ENCODE measurements at regions not wholly inside any gene's neighbourhood (a gene's known extent, or its start where the extent isn't known, plus 50 kb on each side); places are given as distances from the start of the nearest gene placed in this dataset.

DNA sequence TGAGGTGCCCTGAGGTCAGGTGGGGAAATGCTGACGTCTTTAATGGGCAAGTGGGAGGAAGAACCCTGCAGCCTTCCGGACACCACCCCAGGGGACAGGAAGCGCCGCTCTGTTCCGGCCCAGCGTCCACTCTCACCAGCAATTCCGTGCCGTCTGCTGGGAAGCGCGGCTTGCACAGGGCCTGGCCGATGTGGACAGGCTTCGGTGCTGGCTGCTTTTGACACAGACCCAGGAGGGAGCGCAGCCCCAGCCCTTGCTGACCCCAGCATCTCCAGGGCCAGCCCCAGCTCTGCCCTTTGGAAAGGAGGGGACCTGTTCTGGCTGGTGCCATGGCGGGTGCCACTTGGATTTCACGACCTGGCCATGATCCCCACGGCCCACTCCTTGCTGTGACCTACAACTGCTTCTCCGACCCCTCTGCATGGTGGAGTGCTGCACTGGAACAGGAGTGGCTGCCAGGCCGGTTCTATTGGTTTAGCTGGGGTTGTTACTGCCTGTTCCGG, 123.2 kb downstream of the DLL1 start:
- TF ChIP-seq, protein P1, sequence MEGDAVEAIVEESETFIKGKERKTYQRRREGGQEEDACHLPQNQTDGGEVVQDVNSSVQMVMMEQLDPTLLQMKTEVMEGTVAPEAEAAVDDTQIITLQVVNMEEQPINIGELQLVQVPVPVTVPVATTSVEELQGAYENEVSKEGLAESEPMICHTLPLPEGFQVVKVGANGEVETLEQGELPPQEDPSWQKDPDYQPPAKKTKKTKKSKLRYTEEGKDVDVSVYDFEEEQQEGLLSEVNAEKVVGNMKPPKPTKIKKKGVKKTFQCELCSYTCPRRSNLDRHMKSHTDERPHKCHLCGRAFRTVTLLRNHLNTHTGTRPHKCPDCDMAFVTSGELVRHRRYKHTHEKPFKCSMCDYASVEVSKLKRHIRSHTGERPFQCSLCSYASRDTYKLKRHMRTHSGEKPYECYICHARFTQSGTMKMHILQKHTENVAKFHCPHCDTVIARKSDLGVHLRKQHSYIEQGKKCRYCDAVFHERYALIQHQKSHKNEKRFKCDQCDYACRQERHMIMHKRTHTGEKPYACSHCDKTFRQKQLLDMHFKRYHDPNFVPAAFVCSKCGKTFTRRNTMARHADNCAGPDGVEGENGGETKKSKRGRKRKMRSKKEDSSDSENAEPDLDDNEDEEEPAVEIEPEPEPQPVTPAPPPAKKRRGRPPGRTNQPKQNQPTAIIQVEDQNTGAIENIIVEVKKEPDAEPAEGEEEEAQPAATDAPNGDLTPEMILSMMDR (IDR thresholded peaks at IDR 0.05; ENCODE audit: control extremely low read depth in 1 of 3, insufficient read depth in 1 of 3, low read depth in 1 of 3, low read length in 3 of 3): no peak
- TF ChIP-seq SP1 (IDR thresholded peaks at IDR 0.05; ENCODE audit: low read depth, low read length): no peak
- TF ChIP-seq SP4 (IDR thresholded peaks at IDR 0.05; ENCODE audit: low read length): no peak
- TF ChIP-seq, protein P2, sequence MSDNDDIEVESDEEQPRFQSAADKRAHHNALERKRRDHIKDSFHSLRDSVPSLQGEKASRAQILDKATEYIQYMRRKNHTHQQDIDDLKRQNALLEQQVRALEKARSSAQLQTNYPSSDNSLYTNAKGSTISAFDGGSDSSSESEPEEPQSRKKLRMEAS (IDR thresholded peaks at IDR 0.05): no peak
- TF ChIP-seq POLR2A (IDR thresholded peaks at IDR 0.05; ENCODE audit: control extremely low read depth in 1 of 2, low read depth in 2 of 2, low read length in 2 of 2): no peak
- TF ChIP-seq KDM1A (IDR thresholded peaks at IDR 0.05; ENCODE audit: borderline replicate concordance, low read length): no peak
- TF ChIP-seq, protein P3, sequence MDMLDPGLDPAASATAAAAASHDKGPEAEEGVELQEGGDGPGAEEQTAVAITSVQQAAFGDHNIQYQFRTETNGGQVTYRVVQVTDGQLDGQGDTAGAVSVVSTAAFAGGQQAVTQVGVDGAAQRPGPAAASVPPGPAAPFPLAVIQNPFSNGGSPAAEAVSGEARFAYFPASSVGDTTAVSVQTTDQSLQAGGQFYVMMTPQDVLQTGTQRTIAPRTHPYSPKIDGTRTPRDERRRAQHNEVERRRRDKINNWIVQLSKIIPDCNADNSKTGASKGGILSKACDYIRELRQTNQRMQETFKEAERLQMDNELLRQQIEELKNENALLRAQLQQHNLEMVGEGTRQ (IDR thresholded peaks at IDR 0.05; ENCODE audit: low read length): no peak
- TF ChIP-seq BRCA1 (IDR thresholded peaks at IDR 0.05; ENCODE audit: low read depth, low read length): no peak

Data from H1 (cell line).